Sigmoid colon (tissue), 6 donors: ENCODE measurements at regions not wholly inside any gene's neighbourhood (a gene's known extent, or its start where the extent isn't known, plus 50 kb on each side); places are given as distances from the start of the nearest gene placed in this dataset.

Source experiments
- DNase-seq: peaks from one replicate; pipeline ENCODE4 v3.0.0-alpha.2; 2019
- H3K27ac ChIP-seq, 4 donors: fragments of 200-600 bp; sonication (generic); one replicate each; pipeline ENCODE4 v1.5.1; 2016 to 2019; ENCODE audit warnings: mild to moderate bottlenecking in 1 of 4
- H3K27me3 ChIP-seq, 3 donors: fragments of 200-600 bp; sonication (generic); one replicate each; pipeline ENCODE4 v1.5.1; 2019; ENCODE audit warnings: mild to moderate bottlenecking in 1 of 3
- H3K36me3 ChIP-seq, 4 donors: fragments of 200-600 bp; sonication (generic); one replicate each; pipeline ENCODE4 v1.5.1; 2016 to 2019
- H3K4me1 ChIP-seq, 4 donors: fragments of 200-600 bp; sonication (generic); one replicate each; pipeline ENCODE4 v1.5.1; 2017 to 2019
- H3K4me3 ChIP-seq, 4 donors: fragments of 200-600 bp; sonication (generic); one replicate each; pipeline ENCODE4 v1.5.1; 2017 to 2019; ENCODE audit warnings: mild to moderate bottlenecking in 2 of 4, moderate library complexity in 1 of 4
- H3K9me3 ChIP-seq, 4 donors: fragments of 200-600 bp in 3 of 4; sonication (generic) in 3 of 4; one replicate each; pipeline versions ENCODE4 v1.5.1 to v1.6.1; 2013 to 2019
- CTCF ChIP-seq, 4 experiments: fragments of 450-650 bp in 3 of 4; fragments of 200-600 bp in 1 of 4; IDR thresholded peaks; one replicate each; pipeline ENCODE4 v1.5.1; 2016 to 2019; ENCODE audit warnings: antibody characterized with exemption in 4 of 4, mild to moderate bottlenecking in 3 of 4, moderate library complexity in 2 of 4
- EP300 ChIP-seq, 4 donors: sonication (generic); formaldehyde crosslinking; IDR thresholded peaks; one replicate each; pipeline ENCODE4 v1.6.1; 2017; ENCODE audit warnings: antibody characterized with exemption in 4 of 4
- POLR2A ChIP-seq, 2 donors: fragments of 450-650 bp; IDR thresholded peaks; one replicate each; pipeline ENCODE4 v1.6.1; 2016; ENCODE audit warnings: antibody characterized with exemption in 2 of 2, mild to moderate bottlenecking in 2 of 2, moderate library complexity in 2 of 2
- POLR2AphosphoS5 ChIP-seq, 4 donors: sonication (generic); formaldehyde crosslinking; IDR thresholded peaks; one replicate each; pipeline ENCODE4 v1.6.1; 2017; ENCODE audit warnings: antibody characterized with exemption in 4 of 4
- WGBS, 2 donors: extraction: QIAGEN DNeasy Blood & Tissue Kit; methylation state at CpG; one replicate each; pipeline ENCODE4 v1.1.7; 2013; 5-methylcytosine and 5-hydroxymethylcytosine counted together
- intact Hi-C: fragments of 100-400 bp; cut with DNase I; formaldehyde crosslinking; loops from one replicate; pipeline ENCODE4 v1.15.1; 2023
- donor health status: healthy with polysubstance abuse.
- donor health status: healthy.

- TF ChIP-seq EP300 (IDR thresholded peaks at IDR 0.05), result no peak
- TF ChIP-seq CTCF (IDR thresholded peaks at IDR 0.05), result no peak
- TF ChIP-seq POLR2AphosphoS5 (IDR thresholded peaks at IDR 0.05), result no peak
- no peak for TF ChIP-seq POLR2A (IDR thresholded peaks at IDR 0.05)
- no peaks in the 10 kb centered on the region for H3K36me3 ChIP-seq
- intact Hi-C loops, result no loop called here
- H3K4me1 ChIP-seq, result peaks cover 0 to 8% (median 0%) of the 10 kb centered on the region in 4 donors
- no peak for DNase-seq
- no peaks in the 10 kb centered on the region for H3K9me3 ChIP-seq
- H3K27me3 ChIP-seq, result no peaks in the 10 kb centered on the region
- H3K27ac ChIP-seq, result no peak overlapping the region
- 94 to 97% methylated on average over 2 of the region's 2 CpGs for WGBS, 2 donors
- H3K4me3 ChIP-seq, result no peak overlapping the region
Measured at GRCh38 chr3:56957522-56957921, 102.9 kb upstream of the SPATA12 start.

GRCh38 chr3:56956906-56957305 lies 103.6 kb upstream of the SPATA12 start:
- intact Hi-C loops, result no loop called here
- H3K27ac ChIP-seq, result no peak overlapping the region
- no peaks in the 10 kb centered on the region for H3K27me3 ChIP-seq
- no peaks in the 10 kb centered on the region for H3K9me3 ChIP-seq
- peaks cover 0 to 2% (median 0%) of the 10 kb centered on the region in 4 donors for H3K4me1 ChIP-seq
- WGBS, 2 donors, result 96 to 97% methylated on average over 3 of the region's 3 CpGs
- H3K4me3 ChIP-seq, result no peak overlapping the region
- DNase-seq, result no peak
- TF ChIP-seq POLR2AphosphoS5 (IDR thresholded peaks at IDR 0.05) (no peak), EP300 (IDR thresholded peaks at IDR 0.05) (no peak), CTCF (IDR thresholded peaks at IDR 0.05) (no peak), POLR2A (IDR thresholded peaks at IDR 0.05) (no peak)
- H3K36me3 ChIP-seq, result no peaks in the 10 kb centered on the region

GRCh38 chr3:56955492-56956111 lies 104.9 kb upstream of the SPATA12 start:
- H3K27me3 ChIP-seq, result no peaks in the 10 kb centered on the region
- no peaks in the 10 kb centered on the region for H3K4me1 ChIP-seq
- TF ChIP-seq POLR2AphosphoS5 (IDR thresholded peaks at IDR 0.05) (no peak), EP300 (IDR thresholded peaks at IDR 0.05) (no peak)
- H3K4me3 ChIP-seq, result no peak overlapping the region
- intact Hi-C loops, result no loop called here
- H3K36me3 ChIP-seq, result no peaks in the 10 kb centered on the region
- no peak for DNase-seq
- H3K27ac ChIP-seq, result no peak overlapping the region
- H3K9me3 ChIP-seq, result no peaks in the 10 kb centered on the region
- 93 to 94% methylated on average over 5 of the region's 5 CpGs for WGBS, 2 donors

- H3K9me3 ChIP-seq, result no peaks in the 10 kb centered on the region
- H3K27me3 ChIP-seq, result no peaks in the 10 kb centered on the region
- intact Hi-C loops, result no loop called here
- 67 to 79% methylated on average over 1 of the region's 1 CpG for WGBS, 2 donors
- no peaks in the 10 kb centered on the region for H3K36me3 ChIP-seq
- no peak for DNase-seq
- TF ChIP-seq POLR2AphosphoS5 (IDR thresholded peaks at IDR 0.05) (no peak), EP300 (IDR thresholded peaks at IDR 0.05) (no peak), POLR2A (IDR thresholded peaks at IDR 0.05) (no peak), CTCF (IDR thresholded peaks at IDR 0.05) (no peak)
- no peak overlapping the region for H3K4me3 ChIP-seq
- H3K27ac ChIP-seq, result no peak overlapping the region
- H3K4me1 ChIP-seq, result no peaks in the 10 kb centered on the region
Measured at GRCh38 chr3:56954125-56954524, 106.3 kb upstream of the SPATA12 start.

GRCh38 chr3:56952846-56953245 lies 107.6 kb upstream of the SPATA12 start:
- intact Hi-C loops, result no loop called here
- no peak overlapping the region for H3K4me3 ChIP-seq
- no peak for TF ChIP-seq POLR2AphosphoS5 (IDR thresholded peaks at IDR 0.05)
- no peak for TF ChIP-seq CTCF (IDR thresholded peaks at IDR 0.05)
- no peak for TF ChIP-seq EP300 (IDR thresholded peaks at IDR 0.05)
- TF ChIP-seq POLR2A (IDR thresholded peaks at IDR 0.05), result no peak
- 22 to 72% methylated on average over 4 of the region's 4 CpGs for WGBS, 2 donors
- H3K36me3 ChIP-seq, result no peaks in the 10 kb centered on the region
- H3K9me3 ChIP-seq, result no peaks in the 10 kb centered on the region
- no peak for DNase-seq
- H3K27me3 ChIP-seq, result no peaks in the 10 kb centered on the region
- H3K27ac ChIP-seq, result no peak overlapping the region
- H3K4me1 ChIP-seq, result no peaks in the 10 kb centered on the region
